K562 (cell line): ENCODE measurements at regions not wholly inside any gene's neighbourhood (a gene's known extent, or its start where the extent isn't known, plus 50 kb on each side); places are given as distances from the start of the nearest gene placed in this dataset.

Source experiments
- CTCF ChIP-seq, 3 experiments: IDR thresholded peaks in 2 of 3; conservative IDR thresholded peaks in 1 of 3; 2 replicates each; pipeline ENCODE4 v1.5.1; 2011 to 2012; ENCODE audit warnings: low read length in 3 of 3, mild to moderate bottlenecking in 3 of 3, control low read depth in 2 of 3, improper control_type of control experiment in 1 of 3, inconsistent platforms in 1 of 3, low read depth in 1 of 3, mixed read lengths in 1 of 3, moderate library complexity in 1 of 3; ENCODE audit not compliant: insufficient read depth in 2 of 3
- SMAD3 ChIP-seq: fragments of 450-650 bp; formaldehyde crosslinking; conservative IDR thresholded peaks from 2 replicates; pipeline ENCODE4 v1.4.0; 2020; ENCODE audit warnings: mild to moderate bottlenecking
- SMC3 ChIP-seq: conservative IDR thresholded peaks from 2 replicates; pipeline ENCODE4 v1.6.1; 2011; ENCODE audit warnings: low read depth, low read length, improper control_type of control experiment; ENCODE audit not compliant: insufficient read depth
- TAF1 ChIP-seq: IDR thresholded peaks from 2 replicates; pipeline ENCODE4 v1.6.1; 2011; ENCODE audit warnings: mild to moderate bottlenecking, low read length, moderate library complexity; ENCODE audit not compliant: insufficient read depth, control insufficient read depth, severe bottlenecking; ENCODE audit errors: extremely low read depth

GRCh38 chr9:636931-637591 lies 204.4 kb upstream of the DMRT1 start:
- TF ChIP-seq SMC3: no peak
- TF ChIP-seq CTCF (IDR thresholded peaks at IDR 0.05 in 2 of 3, conservative IDR thresholded peaks at IDR 0.05 in 1 of 3; ENCODE audit: insufficient read depth in 2 of 3, low read depth in 1 of 3, low read length in 3 of 3): no peak
- TF ChIP-seq TAF1: no peak
- no peak for TF ChIP-seq SMAD3 (CRISPR knock-in tag)
